ENCODE measurements at regions not wholly inside any gene's neighbourhood (a gene's known extent, or its start where the extent isn't known, plus 50 kb on each side); places are given as distances from the start of the nearest gene placed in this dataset.

DNA sequence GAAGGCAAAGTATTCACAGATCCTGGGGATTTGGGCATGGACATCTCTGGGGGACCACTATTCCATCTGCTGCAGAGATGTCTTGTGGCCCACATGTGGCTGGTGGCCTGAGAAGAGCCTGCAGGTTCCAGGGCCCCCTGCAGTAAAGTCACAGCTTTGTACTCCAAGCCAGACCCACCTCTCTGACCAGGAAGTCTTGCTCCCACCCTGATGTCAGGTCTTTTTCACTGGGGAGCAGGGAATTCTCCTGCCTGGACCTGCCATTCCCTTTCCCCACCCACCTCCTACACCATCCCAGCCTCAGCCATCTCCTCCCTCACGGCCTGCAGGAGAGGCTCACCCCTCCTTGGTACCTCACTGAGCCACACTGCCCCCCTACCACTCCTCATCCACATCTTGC lies 211.8 kb downstream of the SMAD2 start:
- no peaks in the 10 kb centered on the region for H3K4me1 Mint-ChIP-seq (ENCODE audit: low read depth)
- ChIA-PET POLR2A (no interaction called here), CTCF (no interaction called here)
- no peaks in the 10 kb centered on the region for H3K27me3 Mint-ChIP-seq
- Histone ChIP-seq H3K27me3 (ENCODE audit: control insufficient read depth in 1 of 2, insufficient read depth in 2 of 2, low read length in 2 of 2) (no peaks in the 10 kb centered on the region), H3K27ac (ENCODE audit: low read depth in 1 of 2, low read length in 2 of 2) (no peak overlapping the region), H3K4me3 (ENCODE audit: low read length) (no peak overlapping the region), H3K36me3 (ENCODE audit: insufficient read depth, low read length) (no peaks in the 10 kb centered on the region), H3K9me3 (ENCODE audit: control insufficient read depth in 1 of 2, insufficient read depth in 1 of 2, low read length in 2 of 2) (peaks cover 0 to 4% of the 10 kb centered on the region in 2 experiments), H3K4me1 (ENCODE audit: insufficient read depth, low read length) (no peaks in the 10 kb centered on the region)
- ATAC-seq (ENCODE audit: poor library complexity), result no peak
- intact Hi-C loops (cut with DNase I, micrococcal nuclease), result no loop called here
- no peaks in the 10 kb centered on the region for H3K9me3 Mint-ChIP-seq
- H3K4me3 Mint-ChIP-seq, result no peak overlapping the region
- H3K27ac Mint-ChIP-seq, result no peak overlapping the region
- TF ChIP-seq, protein P1, sequence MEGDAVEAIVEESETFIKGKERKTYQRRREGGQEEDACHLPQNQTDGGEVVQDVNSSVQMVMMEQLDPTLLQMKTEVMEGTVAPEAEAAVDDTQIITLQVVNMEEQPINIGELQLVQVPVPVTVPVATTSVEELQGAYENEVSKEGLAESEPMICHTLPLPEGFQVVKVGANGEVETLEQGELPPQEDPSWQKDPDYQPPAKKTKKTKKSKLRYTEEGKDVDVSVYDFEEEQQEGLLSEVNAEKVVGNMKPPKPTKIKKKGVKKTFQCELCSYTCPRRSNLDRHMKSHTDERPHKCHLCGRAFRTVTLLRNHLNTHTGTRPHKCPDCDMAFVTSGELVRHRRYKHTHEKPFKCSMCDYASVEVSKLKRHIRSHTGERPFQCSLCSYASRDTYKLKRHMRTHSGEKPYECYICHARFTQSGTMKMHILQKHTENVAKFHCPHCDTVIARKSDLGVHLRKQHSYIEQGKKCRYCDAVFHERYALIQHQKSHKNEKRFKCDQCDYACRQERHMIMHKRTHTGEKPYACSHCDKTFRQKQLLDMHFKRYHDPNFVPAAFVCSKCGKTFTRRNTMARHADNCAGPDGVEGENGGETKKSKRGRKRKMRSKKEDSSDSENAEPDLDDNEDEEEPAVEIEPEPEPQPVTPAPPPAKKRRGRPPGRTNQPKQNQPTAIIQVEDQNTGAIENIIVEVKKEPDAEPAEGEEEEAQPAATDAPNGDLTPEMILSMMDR (IDR thresholded peaks at IDR 0.05), result no peak
- DNase-seq, result no peak
- H3K36me3 Mint-ChIP-seq (ENCODE audit: low read depth), result no peaks in the 10 kb centered on the region

DNA sequence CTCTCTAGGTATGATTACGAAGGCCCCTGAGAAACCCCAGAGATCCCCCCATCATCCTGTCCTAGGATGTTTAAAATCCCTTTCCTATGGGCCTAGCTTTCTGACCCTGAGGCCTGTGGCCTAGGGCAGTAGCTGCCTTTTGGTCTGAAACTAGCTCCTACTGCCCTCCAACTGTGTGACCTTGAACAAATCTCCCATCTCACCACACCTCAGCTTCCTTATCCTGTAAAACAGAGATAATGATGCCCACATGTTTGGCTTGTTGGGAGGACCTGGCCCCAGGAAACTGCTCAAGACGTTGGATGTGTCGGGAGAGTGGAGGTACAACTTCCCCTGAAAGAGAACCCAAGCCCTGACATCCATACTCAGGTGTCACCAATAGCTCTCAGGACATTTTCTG lies 213.2 kb downstream of the SMAD2 start:
- intact Hi-C loops (cut with DNase I, micrococcal nuclease), result no loop called here

DNA sequence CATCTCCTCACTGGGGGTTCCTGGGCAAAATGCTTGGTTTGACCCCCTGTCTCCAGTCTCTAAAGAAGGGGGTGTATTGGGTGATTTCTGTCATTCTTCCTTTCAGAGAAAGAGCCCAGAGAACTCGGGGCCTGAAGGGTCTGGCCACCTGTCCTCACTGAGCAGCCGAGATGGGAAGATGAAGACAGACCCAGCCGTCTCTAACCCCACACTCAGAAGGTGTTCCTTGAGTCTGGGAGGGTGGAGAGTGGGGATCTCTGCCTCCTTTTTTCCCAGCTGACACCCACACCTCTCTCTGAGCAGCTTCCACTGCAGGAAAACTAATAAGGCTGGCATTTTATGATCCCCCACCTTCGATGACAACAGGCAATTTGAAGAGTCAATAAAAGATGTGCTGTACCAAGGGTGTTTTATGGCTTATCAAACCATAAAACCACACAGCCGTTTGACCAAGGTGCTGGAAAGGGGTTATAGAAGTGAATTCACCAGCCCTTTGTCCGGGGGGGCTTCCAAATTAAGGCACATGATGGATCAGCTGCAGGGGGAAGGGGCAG lies 213.8 kb downstream of the SMAD2 start:
- H3K27me3 ChIP-seq (ENCODE audit: control insufficient read depth in 1 of 2, insufficient read depth in 2 of 2, low read length in 2 of 2), result no peaks in the 10 kb centered on the region
- Mint-ChIP-seq H3K27ac (no peak overlapping the region), H3K9me3 (no peaks in the 10 kb centered on the region), H3K36me3 (ENCODE audit: low read depth) (no peaks in the 10 kb centered on the region), H3K4me1 (ENCODE audit: low read depth) (no peaks in the 10 kb centered on the region), H3K4me3 (no peak overlapping the region), H3K27me3 (peaks cover 7% of the 10 kb centered on the region)
- POLR2A ChIA-PET, result interaction anchor here (0.6 kb wide), 2 partner anchors 23 to 1466 kb away, joined by 3 read pairs; no protein-coding TSS in a partner anchor
- ATAC-seq (ENCODE audit: poor library complexity), result no peak
- no peak overlapping the region for H3K4me3 ChIP-seq (ENCODE audit: low read length)
- intact Hi-C loops (cut with DNase I, micrococcal nuclease), result no loop called here
- H3K9me3 ChIP-seq (ENCODE audit: control insufficient read depth in 1 of 2, insufficient read depth in 1 of 2, low read length in 2 of 2), result peaks cover 0 to 4% of the 10 kb centered on the region in 2 experiments
- TF ChIP-seq, protein P1 (IDR thresholded peaks at IDR 0.05), result no peak
- no peaks in the 10 kb centered on the region for H3K36me3 ChIP-seq (ENCODE audit: insufficient read depth, low read length)
- no peak for DNase-seq
- CTCF ChIA-PET, result interaction anchor here (0.6 kb wide), 1 partner anchor 900 kb away, joined by 4 read pairs; no protein-coding TSS in a partner anchor
- H3K27ac ChIP-seq (ENCODE audit: low read depth in 1 of 2, low read length in 2 of 2), result no peak overlapping the region
- no peaks in the 10 kb centered on the region for H3K4me1 ChIP-seq (ENCODE audit: insufficient read depth, low read length)

More for the DNA sequence above, 213.2 kb downstream of the SMAD2 start:
- POLR2A ChIA-PET, result interaction anchor here (0.6 kb wide), 1 partner anchor 24 kb away, joined by 3 read pairs; no protein-coding TSS in a partner anchor
- Histone ChIP-seq H3K36me3 (ENCODE audit: insufficient read depth, low read length) (no peaks in the 10 kb centered on the region), H3K4me3 (ENCODE audit: low read length) (no peak overlapping the region), H3K27me3 (ENCODE audit: control insufficient read depth in 1 of 2, insufficient read depth in 2 of 2, low read length in 2 of 2) (no peaks in the 10 kb centered on the region), H3K27ac (ENCODE audit: low read depth in 1 of 2, low read length in 2 of 2) (no peak overlapping the region), H3K4me1 (ENCODE audit: insufficient read depth, low read length) (no peaks in the 10 kb centered on the region), H3K9me3 (ENCODE audit: control insufficient read depth in 1 of 2, insufficient read depth in 1 of 2, low read length in 2 of 2) (peaks cover 0 to 4% of the 10 kb centered on the region in 2 experiments)
- no peak for ATAC-seq (ENCODE audit: poor library complexity)
- CTCF ChIA-PET, result no interaction called here
- Mint-ChIP-seq H3K27me3 (peaks cover 7% of the 10 kb centered on the region), H3K27ac (no peak overlapping the region), H3K36me3 (ENCODE audit: low read depth) (no peaks in the 10 kb centered on the region), H3K9me3 (no peaks in the 10 kb centered on the region), H3K4me1 (ENCODE audit: low read depth) (no peaks in the 10 kb centered on the region), H3K4me3 (no peak overlapping the region)
- no peak for DNase-seq
- TF ChIP-seq, protein P1 (IDR thresholded peaks at IDR 0.05), result no peak
